Gastrocnemius medialis (tissue), 4 donors: ENCODE measurements at regions not wholly inside any gene's neighbourhood (a gene's known extent, or its start where the extent isn't known, plus 50 kb on each side); places are given as distances from the start of the nearest gene placed in this dataset.

Experiments used
- POLR2A ChIP-seq, 2 donors: fragments of 450-650 bp; IDR thresholded peaks; one replicate each; pipeline ENCODE4 v1.6.1; 2017; ENCODE audit warnings: antibody characterized with exemption in 2 of 2, mild to moderate bottlenecking in 2 of 2, moderate library complexity in 2 of 2
- TF ChIP-seq, protein P1 (sequence below), 5 experiments: fragments of 450-650 bp in 3 of 5; fragments of 200-600 bp in 2 of 5; sonication (generic) in 2 of 5; IDR thresholded peaks in 4 of 5; conservative IDR thresholded peaks in 1 of 5; 1 replicate in 4 of 5; 2 replicates in 1 of 5; pipeline ENCODE4 v1.5.1; 2016 to 2019; ENCODE audit warnings: antibody characterized with exemption in 5 of 5, mild to moderate bottlenecking in 3 of 5, moderate library complexity in 3 of 5

- TF ChIP-seq, protein P1, sequence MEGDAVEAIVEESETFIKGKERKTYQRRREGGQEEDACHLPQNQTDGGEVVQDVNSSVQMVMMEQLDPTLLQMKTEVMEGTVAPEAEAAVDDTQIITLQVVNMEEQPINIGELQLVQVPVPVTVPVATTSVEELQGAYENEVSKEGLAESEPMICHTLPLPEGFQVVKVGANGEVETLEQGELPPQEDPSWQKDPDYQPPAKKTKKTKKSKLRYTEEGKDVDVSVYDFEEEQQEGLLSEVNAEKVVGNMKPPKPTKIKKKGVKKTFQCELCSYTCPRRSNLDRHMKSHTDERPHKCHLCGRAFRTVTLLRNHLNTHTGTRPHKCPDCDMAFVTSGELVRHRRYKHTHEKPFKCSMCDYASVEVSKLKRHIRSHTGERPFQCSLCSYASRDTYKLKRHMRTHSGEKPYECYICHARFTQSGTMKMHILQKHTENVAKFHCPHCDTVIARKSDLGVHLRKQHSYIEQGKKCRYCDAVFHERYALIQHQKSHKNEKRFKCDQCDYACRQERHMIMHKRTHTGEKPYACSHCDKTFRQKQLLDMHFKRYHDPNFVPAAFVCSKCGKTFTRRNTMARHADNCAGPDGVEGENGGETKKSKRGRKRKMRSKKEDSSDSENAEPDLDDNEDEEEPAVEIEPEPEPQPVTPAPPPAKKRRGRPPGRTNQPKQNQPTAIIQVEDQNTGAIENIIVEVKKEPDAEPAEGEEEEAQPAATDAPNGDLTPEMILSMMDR (IDR thresholded peaks at IDR 0.05 in 4 of 5, conservative IDR thresholded peaks at IDR 0.05 in 1 of 5): no peak
- no peak for TF ChIP-seq POLR2A (IDR thresholded peaks at IDR 0.05)
Observed at GRCh38 chr3:78420611-78421010, 1347.2 kb downstream of the ROBO1 start.
